Activated CD8-positive, alpha-beta memory T cell treated with anti-CD3 and anti-CD28 coated beads for 48 hours (primary cell): ENCODE measurements at regions not wholly inside any gene's neighbourhood (a gene's known extent, or its start where the extent isn't known, plus 50 kb on each side); places are given as distances from the start of the nearest gene placed in this dataset.

ENCODE experiments used
- DNase-seq, 3 experiments: peaks; one replicate each; pipeline ENCODE4 v3.0.0-alpha.2; 2020; ENCODE audit warnings: low read depth in 2 of 3, low spot score in 2 of 3

GRCh38 chr16:74035816-74036215, 260.8 kb upstream of the PSMD7 start:
- no peak for DNase-seq

DNA sequence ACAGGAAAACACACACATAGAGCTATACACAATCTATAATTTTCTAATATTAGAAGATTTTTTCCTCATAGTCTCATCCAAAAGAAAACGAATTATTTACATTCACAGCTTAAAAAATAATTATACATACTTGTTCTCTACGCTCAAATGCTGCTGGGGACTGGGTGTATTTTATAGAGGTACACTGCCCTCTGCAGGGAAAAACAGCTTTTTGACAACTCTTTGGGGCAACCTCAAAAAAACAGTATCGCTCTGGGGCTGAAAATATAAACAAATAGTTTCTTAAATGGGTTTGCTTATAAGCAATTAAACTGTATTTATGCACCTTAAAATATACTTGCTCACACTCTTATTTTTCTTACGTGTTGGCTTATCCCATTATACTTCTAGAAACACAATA, 261.8 kb upstream of the PSMD7 start:
- DNase-seq: no peak

- DNase-seq: no peak
Observed at GRCh38 chr16:74034200-74034599, 262.4 kb upstream of the PSMD7 start.

DNA sequence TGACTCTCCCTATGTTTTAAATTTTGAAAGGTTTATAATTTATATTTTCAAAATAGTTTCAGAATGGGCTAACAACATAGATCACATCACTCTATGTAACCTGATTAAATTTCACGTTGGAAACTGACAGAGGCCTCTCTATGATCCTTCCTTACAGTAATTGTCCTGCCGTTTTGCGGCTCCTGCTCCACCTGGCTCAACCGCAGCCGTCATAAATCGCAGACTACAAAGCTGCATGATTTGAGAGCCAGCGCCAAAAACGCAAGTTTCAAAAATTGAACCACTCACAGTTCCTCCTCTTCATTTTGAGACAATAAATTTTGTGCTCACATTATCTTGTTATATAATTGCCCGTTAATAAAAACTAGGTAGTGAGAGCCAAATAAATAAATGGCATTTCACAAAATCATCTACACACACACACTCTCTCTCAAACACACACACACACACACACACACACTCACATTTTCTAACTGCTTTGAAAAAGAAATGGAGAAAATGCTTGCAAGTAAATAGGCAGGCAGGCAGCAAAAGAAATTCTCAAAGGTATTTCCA, 263.1 kb upstream of the PSMD7 start:
- DNase-seq: no peak

GRCh38 chr16:74031551-74031950, 265.1 kb upstream of the PSMD7 start:
- DNase-seq: no peak

- DNase-seq: no peak
Observed at GRCh38 chr16:74030000-74030706, 266.5 kb upstream of the PSMD7 start.

- DNase-seq: no peak
Observed at GRCh38 chr16:74029115-74029792, 267.4 kb upstream of the PSMD7 start.

- no peak for DNase-seq
Observed at GRCh38 chr16:74026373-74027281, 270.0 kb upstream of the PSMD7 start.

DNA sequence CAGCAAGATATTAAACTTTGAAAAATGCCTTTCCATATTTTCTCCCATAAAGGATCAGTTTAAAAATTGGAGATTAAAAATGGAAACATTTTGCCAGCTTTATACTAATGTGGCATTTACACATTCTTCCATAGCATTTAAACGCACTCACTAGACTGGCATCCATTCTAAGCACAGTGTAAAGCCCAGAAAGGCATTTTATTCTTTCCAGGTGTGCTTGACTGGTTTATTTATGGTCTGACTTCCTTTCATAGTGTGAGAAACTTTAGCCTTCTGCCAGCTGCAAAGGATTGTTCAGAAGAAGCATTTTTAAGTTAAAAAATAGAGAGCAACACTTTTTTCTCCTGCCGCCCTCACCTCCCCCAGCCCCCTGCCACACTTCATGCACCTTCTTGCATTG, 271.7 kb upstream of the PSMD7 start:
- no peak for DNase-seq

DNA sequence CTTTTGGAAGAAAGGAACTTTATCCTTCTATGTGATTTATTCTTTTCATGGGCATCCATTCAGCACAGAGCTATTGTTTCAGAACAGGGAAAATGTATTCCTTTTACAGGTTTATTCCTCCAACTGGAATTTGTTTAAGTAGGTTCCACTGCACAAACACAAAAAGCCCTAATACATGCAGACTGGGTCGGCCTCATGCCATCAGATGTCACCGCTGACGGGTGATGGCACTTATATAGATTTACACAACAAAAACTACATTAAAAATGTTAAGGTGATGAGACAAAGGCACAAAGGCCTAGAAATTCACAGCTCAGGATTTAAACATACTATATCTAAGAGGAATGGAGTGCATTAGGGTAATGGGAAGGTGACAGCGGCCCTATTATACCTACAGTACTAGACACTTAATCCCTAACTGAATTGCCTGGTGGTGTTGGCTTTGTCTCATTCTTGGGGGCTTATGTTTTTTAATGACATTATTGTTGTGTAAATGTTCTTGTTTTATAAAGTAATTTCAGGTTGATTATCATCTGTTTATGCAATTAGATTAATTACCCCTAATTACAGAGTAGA, 276.4 kb upstream of the PSMD7 start:
- DNase-seq: no peak

- DNase-seq: no peak
Observed at GRCh38 chr16:74019612-74020011, 277.0 kb upstream of the PSMD7 start.

GRCh38 chr16:74015953-74016352, 280.7 kb upstream of the PSMD7 start:
- no peak for DNase-seq

- no peak for DNase-seq
Observed at GRCh38 chr16:73998707-73999106, 297.9 kb upstream of the PSMD7 start.

DNA sequence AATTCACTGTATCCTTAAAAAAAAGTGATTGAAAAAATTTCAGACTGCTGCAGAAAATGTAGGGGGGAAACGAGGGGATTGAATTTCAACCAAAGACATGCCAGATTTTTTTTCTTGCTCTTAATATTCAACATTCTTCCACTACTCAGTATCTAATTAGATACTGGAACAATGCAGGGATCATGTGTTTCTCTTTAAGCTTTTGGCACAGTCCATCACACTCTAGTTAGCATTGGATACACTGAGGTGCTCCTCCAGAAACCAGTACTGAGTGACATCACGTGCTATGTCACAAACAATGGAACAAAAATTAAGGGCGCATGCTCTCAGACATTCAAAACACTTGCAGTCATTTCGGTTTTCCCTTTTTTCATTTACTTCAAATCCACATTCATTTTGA, 298.6 kb upstream of the PSMD7 start:
- DNase-seq: no peak

- DNase-seq: no peak
Observed at GRCh38 chr16:73997340-73997711, 299.3 kb upstream of the PSMD7 start.

- DNase-seq: no peak
Observed at GRCh38 chr16:73996624-73997339, 299.8 kb upstream of the PSMD7 start.

DNA sequence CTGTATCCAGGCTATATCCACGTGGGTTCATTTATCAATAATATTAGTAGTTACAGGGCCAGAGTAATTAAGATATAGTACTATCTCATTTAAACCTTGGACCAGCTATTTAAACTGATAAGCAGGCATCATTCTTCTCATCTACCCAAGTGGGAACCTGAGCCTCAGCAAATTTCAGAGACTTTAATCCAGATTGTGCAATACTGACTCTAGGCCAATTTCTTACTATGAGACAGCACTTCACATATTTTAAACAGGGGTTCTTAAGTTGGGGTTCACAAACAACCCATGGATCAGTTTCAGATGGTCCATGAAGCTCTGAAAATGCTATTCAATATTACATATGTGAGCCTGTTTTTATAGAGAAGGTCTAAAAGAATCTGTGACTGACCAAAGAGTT, 302.7 kb upstream of the PSMD7 start:
- DNase-seq: no peak

- no peak for DNase-seq
Observed at GRCh38 chr16:73978407-73978784, 318.2 kb upstream of the PSMD7 start.

DNA sequence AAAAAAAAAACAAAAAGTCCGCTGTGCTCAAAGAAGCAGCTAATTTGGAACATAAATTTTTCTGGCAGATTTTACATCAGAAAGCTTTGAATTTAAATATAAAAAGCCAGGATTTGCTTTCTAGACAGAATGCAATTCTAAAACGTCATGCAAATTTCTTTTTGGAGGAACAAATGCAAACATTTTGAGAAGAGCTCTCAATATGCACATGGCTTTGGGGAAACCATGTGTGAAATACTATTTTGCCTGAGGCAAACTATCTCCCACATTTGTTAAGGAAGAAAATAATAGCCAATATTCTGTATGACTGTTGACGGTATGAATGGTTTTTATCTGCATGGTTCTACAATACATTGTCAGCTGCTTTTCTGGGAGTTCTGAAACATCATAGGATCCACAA, 320.0 kb upstream of the PSMD7 start:
- DNase-seq: no peak

- DNase-seq: no peak
Observed at GRCh38 chr16:73973174-73973573, 323.4 kb upstream of the PSMD7 start.

GRCh38 chr16:73966851-73967250, 329.8 kb upstream of the PSMD7 start:
- DNase-seq: no peak
